Cerebellar cortex (tissue), 1 donor: ENCODE measurements at regions not wholly inside any gene's neighbourhood (a gene's known extent, or its start where the extent isn't known, plus 50 kb on each side); places are given as distances from the start of the nearest gene placed in this dataset.

Experiments
- DNase-seq: peaks from one replicate; pipeline ENCODE4 v3.0.0-alpha.2; 2015; ENCODE audit warnings: low spot score

DNA sequence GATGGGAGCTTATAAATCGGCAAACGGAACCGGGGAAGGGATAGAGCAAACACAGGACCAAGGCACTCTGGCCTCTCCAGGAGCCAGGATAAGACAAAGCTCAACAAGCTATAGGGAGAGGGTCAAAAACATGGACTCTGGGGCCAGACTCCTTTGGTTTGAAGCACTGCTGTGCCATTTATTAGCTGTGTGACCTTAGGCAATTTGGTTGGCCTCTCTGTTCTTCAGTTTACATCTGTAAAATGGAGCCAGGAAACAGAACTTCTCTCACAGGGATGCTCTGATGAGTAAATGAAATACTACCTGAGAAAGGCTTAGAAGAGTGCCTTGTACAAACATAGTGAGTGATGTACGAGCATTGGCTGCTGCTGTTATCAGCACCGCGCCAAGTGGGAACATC is 213.3 kb upstream of the PWP1 start:
- DNase-seq, result no peak

DNA sequence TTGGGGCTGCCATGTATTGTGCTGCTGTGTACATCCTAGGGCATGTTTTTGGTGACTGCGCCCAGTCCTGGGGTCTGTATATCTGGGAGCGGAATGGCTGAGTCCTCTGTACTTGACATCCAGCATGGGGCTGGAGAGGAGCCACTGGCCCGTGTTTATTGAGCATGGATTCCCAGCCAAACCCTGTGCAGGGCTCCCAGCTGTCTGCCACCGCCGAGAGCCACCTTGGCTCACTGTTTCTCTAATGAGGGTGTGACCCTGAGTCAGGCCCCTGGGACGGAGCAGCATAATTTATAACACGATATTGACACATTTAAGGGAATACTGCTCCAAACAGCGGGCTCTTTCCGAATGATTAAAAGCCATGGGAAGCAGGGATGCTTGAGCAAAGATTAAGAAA is 211.5 kb upstream of the PWP1 start:
- no peak for DNase-seq

DNA sequence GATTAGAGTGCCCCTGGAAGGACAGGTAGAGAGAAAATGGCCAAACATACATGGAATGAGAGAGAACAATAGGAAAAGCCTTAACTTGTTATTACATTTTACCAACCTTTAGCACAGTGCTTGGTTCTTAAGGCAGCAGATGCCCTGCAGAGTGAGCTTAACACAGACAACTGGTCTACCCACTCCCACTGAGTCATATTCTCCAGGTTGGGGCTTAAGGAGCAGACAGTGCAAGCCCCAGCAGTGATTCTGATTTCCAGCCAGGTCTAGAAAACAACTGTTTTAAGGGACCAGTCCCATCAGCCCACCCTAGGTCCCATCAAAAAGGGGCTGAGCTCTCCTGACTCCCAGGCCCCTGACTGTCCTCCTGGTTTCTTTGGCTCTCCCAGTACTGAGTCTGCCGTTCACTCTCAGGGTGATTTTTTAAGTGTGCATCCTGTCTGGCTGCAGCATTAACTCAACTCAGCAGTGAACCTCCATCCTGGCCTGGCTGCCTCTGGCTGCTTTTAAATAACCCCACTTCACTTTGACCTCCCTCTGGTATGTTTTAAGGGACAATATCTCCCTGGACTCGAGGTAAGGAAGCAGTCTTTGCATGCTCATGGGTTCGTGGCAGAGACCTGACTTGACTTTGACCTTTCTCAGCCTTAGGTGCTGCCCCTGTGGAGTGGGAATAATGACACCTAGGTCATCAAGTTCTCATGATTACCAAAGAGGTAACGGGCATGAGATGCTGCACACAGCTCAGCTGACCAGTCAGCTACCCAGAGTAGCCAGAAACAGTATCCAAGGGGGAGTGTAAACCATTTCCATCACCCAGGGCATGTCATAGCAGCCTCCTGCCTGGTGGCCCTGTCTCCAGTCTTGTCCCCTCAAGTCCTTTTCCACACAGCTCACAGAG is 210.7 kb upstream of the PWP1 start:
- DNase-seq, result no peak

DNA sequence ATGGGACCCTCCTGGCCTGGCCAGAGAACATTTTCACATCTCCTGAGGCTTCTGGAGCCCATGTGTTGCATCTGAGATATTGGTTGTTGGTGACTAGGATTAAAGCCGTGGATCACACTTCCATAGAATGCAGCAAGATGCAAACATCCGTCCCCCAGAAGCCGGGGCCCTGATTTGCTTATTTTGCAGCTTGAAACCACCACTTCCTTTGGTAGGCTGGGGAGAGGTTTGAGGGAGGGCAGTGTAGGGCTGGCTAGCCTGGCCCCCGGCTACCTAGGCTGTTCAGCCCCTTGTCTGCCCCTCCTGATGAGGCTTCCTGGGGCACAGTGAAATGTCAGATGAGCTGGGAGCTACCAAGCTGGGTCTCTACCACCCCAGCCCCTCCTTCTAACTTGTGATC is 209.7 kb upstream of the PWP1 start:
- no peak for DNase-seq

DNA sequence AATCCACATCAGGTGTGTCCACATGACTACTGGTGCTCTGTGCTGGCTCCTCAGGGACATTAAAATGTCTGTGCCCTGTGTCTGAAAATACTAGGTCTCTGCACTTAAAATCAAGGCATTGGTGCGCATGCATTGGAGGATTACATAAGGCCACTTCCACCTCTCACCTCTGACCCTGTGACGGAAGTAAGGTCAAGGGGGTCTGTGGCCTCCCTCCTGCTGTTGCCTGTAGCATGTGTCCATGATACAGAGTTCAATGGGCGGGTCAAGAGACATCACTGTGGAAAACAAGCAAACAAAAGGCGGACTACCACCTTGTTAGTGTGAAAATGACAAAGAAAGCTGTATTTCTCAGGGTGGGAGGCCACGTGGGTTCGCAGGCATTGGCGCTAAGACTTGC is 208.6 kb upstream of the PWP1 start:
- DNase-seq, result no peak

DNA sequence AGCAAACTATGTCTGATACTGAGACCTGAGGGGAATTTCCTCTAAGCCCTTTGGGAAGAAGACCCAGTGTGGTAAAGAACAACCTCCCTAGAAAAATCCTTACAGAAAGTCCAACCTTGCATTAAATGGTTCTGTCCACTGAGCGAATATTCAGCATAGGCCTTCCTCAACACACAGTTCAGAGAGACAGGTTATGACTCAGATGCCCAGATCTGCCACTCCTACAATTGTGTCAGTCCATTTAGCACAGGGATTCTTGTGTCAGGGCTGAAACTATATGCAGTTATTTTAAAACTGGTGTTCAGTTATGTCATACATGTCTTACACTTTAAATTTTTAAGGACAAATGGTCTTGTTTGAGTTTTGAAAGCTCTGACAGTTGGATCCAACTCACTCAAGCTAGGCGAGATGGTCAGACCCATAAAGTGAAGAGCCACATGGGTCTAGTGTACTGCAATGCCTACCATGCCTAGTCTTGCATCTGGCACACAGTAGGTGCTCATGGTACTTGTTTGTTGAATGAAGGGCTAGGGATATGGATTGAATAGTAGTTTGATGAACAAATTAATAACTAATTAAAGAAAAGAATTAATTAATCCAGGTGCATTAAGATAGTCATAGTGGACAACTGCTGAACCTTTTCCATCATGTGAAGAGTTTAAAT is 207.5 kb upstream of the PWP1 start:
- DNase-seq, result no peak

DNA sequence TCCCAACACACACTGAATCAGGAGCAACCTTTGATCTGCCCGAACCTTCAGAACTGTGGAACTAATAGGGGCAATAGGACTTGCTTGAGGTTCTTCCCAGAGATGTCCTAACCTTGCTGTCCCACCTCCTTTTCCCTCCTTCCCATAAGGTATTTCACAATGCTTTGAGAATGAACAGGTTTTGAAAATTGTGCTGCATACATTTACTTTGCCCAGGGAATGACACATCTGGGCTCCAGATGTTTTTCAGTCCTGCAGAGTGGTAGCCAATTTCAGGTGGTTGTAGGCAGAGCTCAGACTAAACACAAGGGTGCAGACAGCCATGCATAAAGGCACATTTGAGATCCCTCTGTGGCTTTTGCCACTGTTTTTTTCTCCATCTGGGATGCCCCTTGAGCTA is 206.7 kb upstream of the PWP1 start:
- DNase-seq, result no peak

DNA sequence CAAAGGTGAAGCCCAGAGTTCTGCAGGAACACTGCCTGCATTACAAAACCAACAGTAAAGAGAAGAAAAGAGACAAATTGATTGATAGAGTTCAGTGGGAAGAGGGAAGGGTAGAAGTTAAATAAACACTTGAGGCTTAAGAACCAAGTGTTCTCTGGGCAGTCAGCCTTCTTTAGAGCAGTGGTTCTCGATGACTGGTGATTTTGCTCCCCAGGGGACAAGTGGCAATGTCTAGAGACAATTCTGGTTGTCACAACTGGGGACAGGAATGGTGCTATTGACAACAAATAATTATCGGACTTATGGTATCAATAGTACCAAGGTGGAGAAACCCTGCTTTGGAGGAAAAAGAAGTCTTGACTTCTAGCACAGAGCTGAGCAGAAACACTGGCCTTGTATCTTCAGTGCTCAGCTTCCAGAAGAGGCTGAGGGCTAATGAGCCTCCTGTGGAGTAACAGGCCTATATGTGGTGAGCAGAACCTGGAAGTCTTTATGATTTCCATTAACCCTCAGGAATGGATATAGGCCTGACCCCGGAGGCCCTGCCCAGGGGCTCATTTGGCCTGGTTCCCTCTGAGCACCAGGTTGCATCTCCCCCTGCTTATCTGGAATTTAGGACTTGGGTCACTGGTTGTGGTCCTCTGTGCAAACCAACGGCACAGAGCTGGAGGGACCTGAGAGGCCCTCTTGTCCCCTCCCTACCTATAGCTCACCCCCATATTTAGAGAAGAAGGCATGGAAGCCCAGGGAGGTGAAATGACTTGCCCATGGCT is 204.6 kb upstream of the PWP1 start:
- no peak for DNase-seq

DNA sequence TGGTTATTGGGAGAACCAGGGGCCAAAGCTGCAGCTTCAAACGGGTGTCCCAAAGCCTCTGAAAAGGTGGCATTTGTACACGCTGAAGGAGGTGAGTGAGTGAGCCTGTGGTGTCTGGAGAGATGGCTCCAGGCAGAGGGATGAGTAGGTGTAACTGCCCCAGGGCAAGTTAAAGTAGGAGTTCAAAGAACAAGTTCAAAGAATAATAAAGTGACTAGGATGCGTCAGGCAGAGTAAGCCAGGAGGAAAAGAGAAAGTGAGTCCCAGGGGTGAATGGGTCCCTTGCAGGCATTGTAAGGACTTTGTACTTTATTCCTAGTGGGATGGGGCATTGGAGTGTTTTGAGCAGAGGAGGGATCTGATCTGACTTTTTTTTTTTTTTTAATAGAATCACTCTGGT is 201.4 kb upstream of the PWP1 start:
- no peak for DNase-seq

DNA sequence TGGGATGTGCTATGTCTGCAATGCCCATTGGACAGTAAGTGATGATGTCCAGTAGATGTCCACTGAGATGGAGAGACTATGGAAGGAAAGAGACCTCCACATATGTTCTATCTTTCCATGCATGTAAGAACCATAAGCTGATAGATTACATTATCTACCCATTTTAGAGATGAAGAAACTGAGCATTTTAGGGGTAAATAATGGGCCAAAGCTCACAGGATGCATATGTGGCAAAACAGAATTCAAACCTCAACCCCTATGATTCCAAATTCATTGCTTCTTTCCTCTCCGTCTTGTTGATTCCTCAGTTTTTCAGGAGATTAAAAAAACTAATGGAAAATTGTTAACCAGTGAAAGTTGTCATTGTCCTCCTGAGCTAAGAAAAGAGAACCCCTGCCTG is 200.7 kb upstream of the PWP1 start:
- no peak for DNase-seq

DNA sequence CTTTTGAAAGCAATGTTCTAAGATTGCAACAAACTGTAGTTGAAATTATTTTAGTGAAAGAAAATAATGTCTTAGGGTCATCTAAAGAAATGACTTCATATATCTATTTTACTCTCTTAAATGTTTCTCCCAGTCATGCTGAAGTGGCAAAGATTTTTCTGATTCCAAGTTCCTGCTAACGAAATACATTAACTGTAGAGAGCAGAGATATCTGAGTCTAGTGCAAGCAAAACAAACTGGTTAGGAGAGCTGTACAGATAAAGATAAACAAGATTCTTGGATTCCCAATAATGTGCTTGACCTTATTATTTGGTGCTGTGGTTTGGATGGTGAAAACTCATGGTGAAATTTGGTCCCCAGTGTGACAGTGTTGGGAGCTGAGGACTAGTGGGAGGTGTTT is 199.9 kb upstream of the PWP1 start:
- no peak for DNase-seq

DNA sequence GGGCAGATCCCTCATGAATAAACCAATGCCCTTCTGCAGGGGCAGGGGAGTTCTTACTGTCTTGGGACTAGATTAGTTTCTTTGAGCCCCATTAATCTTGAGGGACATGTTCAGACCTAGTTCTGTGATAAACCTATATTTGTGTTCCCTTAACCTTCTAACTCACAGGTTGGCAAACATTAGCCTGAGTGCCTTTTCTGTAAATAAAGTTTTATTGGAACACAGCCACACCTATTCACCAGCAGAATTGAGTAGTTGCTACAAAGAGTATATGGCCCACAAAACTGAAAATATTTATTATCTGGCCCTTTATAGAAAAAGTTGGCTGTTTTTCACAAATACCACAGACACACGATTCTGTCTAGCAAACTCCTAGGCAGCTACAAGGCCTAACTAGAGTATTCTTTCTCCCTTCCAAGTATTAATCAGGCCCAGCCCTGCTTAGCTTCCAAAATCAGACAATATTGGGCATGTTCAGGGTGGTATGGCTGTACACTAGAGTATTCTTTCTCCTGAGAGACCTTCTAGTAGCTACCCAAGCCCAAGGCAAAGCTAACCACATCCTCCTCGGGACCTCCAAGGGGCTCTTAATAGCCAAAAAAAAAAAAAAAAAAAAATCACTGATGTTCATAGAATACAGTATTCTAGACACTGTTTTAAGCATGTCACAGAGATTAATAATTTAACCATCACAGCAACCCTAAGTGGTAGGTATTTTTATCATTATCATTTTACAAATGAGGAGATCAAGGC is 199.3 kb upstream of the PWP1 start:
- DNase-seq, result no peak

DNA sequence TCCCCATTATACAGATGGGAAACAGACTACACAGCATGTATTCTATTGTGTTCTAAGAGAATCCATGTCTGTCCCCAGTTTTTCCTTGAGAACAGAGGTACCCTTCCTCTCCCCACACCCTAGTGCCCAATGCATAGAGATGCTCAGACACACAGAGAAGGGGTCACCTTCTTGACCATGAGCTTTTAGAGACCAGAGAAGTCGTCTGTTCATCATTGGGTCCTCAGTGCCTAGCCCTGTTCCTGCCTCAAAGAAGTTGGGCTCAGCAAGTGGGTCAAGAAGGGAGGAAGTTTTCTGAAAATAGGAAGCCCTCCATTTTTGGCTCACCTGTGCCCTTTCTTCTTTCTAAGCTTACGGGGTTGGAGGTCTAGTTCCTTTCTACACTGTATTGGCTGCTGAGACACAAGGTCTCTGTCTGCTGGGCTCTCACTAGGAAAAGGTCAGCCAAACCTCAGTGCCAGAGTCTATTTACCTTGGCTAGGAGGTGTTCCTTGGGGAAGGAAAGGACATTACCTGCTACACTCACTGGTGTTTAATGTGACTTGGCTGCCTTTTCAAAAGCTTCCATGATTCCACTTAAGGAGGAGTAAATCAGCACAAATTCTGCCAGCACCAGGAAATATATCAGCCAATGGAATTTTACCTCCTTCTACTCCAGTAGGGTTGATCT is 198.5 kb upstream of the PWP1 start:
- DNase-seq, result no peak

DNA sequence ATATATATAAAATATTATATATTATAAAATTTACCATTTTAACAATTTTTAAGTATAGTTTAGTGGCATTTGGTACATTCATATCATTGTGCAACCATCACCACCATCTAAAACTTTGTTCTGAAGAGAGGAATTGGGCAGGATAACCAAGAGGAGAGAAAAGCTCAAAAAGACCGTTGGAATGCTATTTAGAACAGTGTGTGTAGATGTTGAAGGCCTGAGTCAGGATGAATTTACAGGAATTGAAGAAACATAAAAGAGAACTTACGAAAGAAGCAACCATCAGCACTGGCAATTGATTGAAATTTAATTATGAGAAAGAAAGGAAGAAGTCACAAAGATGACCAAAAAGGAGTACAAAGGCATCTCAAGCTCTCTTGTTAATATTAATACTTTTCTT is 196.9 kb upstream of the PWP1 start:
- no peak for DNase-seq

DNA sequence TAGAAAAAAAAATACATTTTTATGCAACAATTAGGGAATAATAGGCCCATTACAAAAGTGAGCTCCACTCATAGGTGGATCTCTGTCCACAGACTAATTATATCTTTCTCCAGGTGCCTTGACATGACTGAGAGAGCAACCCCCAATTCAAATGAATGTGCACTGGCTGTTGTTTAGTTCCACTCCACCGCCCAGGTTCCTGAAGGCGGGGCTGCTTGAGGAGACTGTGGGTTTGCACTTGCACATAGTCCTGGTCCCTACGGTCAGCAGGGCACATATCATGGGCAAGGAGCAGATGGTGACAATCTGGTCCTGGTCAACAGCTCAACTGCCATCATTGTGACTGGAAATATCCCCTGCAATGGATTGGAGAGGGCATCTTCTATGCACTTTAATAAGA is 195.6 kb upstream of the PWP1 start:
- no peak for DNase-seq

DNA sequence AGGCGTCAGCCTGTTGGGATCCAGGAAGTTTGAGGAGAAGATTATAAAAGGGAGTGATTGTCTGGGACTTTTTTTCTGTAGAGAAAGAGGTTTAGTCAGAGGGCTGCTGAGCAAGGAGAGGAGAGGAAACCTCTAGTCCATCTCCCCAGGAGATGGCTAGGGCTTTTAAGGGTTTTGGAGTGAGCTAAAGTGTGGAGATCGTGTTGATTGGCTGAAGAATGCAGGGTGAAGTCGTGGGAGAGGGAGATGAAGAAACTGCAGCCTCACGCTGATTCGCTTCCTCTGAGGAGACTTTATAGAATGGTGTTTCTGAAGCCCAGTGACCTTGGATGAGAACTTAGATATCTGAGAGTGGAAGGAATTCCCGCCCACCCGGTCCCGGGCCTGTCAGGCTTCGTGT is 193.7 kb upstream of the PWP1 start:
- DNase-seq, result no peak

DNA sequence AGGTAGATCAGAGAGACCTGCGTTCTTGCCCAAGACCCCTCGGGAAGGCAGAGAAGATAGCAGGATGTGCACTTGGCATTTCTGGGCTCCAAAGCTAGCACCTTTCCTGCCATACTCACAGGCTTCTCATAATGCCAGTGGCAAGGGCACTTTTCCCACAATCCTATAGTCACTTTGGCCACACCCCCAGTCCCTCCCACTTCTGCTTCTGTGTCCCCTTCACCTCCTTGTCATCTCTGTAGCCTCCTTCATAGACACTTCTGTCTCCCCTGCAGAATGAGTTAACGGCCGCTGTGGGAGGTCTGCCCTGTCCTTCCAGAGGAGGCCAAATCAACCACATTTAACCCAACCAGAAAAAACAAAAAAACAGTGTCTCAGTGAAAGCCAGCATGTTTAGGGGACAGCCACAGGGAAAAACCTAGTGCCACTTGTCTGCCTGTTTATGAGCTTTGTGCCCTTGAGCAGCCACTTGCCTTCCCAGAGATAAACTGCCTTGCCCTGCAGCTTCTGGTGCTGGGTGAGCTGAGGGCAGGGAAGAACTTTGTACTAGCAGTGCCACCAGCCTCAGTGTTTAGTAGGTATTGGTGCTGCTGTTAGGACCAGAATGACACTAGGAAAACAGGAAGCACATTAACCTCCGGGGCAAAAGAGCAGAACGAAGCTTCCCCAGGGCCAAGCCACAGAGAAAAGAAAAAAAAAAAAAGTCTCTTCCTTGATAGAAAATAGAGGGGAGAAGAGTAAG is 193.0 kb upstream of the PWP1 start:
- DNase-seq, result no peak

DNA sequence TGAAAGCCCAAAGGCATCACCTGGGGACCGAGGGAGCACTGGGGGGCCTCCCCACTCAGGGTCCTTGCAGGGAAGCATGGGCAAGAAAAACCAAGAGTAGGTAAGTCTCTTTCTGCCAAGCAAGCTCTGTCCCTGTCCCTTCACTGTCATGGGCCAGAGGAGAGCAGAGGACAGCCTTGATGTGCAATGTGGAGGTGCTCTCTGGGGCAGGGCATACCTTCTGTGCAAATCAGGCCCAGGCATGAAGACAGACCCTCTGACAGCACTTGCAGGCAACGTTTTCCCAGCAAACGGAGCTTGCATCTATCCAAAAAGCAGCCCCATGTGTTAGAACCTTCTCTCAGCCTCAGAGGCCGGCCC is 192.5 kb upstream of the PWP1 start:
- no peak for DNase-seq

DNA sequence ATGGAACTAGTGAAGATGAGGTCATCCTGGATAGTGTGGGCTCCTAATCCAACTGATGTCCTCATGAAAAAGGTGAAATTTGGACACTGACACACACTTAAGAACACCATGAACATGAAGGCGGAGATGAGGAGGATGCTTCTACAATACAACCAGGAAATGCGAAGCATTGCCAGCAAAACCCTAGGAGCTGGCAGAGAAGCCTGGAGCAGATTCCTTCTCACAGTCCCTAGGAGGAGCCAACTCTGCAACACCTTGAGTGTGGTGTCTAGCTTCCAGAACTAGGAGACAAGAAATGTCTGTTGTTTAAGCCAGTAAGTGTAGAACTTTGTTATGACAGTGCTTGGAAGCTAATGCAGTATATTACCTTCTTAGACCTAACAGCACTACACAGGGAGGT is 191.9 kb upstream of the PWP1 start:
- DNase-seq, result peak; percentile 38

DNA sequence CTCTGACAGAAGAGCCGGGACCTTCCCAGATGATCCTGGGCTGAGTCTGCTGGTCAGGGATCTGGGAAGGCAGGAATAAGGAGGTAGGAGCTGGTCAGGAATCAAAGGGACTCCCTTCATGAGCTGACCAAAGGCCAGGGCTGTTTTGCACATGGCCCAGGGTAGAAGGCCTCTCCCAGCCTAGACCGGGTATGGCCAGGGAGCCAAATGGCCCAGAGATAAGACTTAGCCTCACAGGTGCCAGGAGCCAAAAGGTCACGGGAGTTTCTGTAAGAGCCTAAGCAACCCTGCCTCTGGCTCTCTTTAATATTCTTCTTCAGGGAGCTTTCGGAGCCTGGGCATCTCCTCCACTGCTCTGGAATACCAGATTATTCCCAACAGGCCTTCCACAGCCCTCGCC is 191.3 kb upstream of the PWP1 start:
- DNase-seq, result no peak

DNA sequence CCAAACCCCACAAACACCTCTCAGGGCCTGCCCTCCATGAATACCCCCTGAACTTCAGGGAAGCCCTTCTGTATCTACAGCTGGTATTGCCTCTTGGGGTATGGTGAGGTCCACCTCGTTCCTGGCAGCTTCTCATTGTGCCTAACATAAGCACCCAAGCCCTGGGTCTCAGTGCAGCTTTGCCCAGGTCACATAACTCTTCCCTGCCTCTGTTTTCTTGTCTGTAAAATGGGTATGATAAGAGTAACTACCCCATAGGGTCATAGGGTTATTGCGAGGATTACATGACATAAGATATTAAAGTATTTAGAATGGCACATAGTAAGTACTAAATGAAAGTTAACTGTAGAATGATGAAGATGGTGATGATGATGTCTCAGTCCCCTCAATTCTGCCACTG is 190.0 kb upstream of the PWP1 start:
- no peak for DNase-seq
